Stimulated activated CD4-positive, alpha-beta T cell treated with anti-CD3 and anti-CD28 coated beads, Interleukin-15, amount 100 ng/mL, for 24 hours (primary cell): ENCODE measurements at regions not wholly inside any gene's neighbourhood (a gene's known extent, or its start where the extent isn't known, plus 50 kb on each side); places are given as distances from the start of the nearest gene placed in this dataset.
"Not testable (repeated sequence)": the region's sequence is repeated elsewhere in the genome, so short reads cannot be mapped to it uniquely, and the experiment has no call there.

Experiments used
- DNase-seq: peaks from one replicate; pipeline ENCODE4 v3.0.0-alpha.2; 2020

- DNase-seq, result not testable (repeated sequence)
These were observed 648.1 kb upstream of the RAG2 start for GRCh38 chr11:37246092-37246491.

DNA sequence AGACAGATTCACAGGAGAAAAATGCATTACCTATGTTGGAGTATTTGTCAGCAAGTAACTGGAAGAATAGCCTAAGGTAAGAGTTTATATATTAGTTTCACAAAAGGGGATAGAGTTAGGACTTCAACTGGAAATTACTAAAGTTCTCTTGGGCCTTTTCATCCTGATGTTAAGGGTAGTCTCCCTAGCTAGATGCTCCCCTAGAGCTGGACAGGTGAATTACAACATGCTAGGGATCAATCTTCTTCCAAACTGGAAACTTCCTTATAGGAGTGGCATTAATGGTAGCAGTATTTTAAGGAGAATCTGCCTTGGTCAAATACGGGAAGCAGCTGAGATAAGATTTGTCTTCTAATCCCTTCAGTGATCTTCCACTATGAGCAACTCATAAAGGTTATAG lies 632.8 kb upstream of the RAG2 start:
- no peak for DNase-seq

- DNase-seq, result no peak
These were observed 625.9 kb upstream of the RAG2 start for GRCh38 chr11:37223962-37224361.

- no peak for DNase-seq
These were observed 605.0 kb upstream of the RAG2 start for GRCh38 chr11:37203006-37203405.

- no peak for DNase-seq
These were observed 601.0 kb upstream of the RAG2 start for GRCh38 chr11:37199082-37199481.

- DNase-seq, result no peak
These were observed 586.3 kb upstream of the RAG2 start for GRCh38 chr11:37184326-37184725.

- no peak for DNase-seq
These were observed 584.0 kb upstream of the RAG2 start for GRCh38 chr11:37182031-37182430.

DNA sequence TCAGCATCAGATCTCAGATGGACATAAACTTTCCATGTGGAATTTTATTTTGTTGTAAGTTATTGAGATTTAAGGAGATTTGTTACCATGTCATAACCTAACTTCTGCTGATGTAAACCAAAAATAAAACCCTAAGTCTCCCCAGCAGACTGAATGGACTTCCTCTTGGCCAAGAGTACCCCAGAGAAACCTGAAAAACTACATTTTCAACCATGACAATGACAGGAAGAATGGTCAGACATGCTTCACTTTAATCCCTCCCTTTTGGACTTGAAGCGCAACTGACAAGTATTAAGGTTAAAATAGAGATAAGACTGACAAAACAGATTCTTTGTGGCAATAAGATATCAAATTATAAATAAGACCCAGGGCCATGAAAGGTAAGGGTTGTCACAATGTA lies 579.7 kb upstream of the RAG2 start:
- no peak for DNase-seq

- DNase-seq, result no peak
These were observed 573.4 kb upstream of the RAG2 start for GRCh38 chr11:37171451-37171850.

- no peak for DNase-seq
These were observed 572.3 kb upstream of the RAG2 start for GRCh38 chr11:37170311-37170710.

DNA sequence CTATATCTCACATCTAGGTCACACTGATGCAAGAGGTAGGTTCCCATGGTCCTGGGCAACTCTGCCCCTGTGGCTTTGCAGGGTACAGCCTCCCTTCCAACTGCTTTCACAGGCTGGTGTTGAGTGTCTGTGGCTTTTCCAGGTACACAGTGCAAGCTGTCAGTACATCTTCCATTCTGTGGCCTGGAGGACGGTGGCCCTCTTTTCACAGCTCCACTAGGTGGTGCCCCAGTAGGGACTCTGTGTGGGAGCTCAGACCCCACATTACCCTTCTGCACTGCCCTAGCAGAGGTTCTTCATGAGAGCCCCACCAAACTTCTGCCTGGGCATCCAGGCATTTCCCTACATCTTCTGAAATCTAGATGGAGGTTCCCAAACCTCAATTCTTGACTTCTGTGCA lies 547.4 kb upstream of the RAG2 start:
- not testable (repeated sequence) for DNase-seq

DNA sequence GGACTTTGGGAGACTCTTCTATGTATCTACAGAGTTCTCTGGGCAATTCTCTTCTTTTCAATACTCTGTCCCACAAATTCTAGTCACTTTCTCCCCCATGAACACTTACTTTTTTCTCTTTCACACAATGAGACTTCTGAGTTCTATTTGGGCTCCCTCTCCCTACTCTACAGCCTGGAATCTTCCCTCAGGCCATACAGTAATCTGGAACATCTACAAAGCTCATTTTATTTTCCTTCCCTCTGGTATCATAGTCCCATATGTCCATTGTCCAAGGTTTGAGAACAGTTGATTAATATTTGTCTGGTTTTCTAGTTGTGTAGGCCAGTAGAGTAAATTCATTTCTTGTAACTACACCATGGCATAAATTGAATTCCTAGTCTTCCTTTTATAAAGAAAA lies 544.6 kb upstream of the RAG2 start:
- DNase-seq, result no peak

GRCh38 chr11:37141707-37142106 lies 543.7 kb upstream of the RAG2 start:
- no peak for DNase-seq

DNA sequence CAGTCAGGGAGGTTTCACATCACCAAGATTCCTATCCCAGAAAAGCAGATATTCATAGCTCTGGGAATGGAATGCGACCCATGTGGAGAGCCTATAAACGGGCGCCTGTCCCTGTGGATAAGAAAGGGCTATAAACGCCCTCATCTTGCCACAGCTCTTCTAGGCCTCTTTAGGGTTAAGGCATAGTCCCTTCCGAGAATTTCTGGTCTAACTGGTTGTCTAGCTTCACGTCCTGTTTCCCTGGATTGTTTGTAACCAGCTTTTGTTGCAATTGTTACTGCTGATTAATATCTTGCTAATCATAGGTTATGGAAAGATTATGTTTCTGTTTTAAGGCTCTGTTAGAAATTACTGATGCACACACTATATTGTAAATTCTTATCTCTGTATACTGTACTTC lies 537.6 kb upstream of the RAG2 start:
- not testable (repeated sequence) for DNase-seq

- no peak for DNase-seq
These were observed 536.6 kb upstream of the RAG2 start for GRCh38 chr11:37134637-37135036.

DNA sequence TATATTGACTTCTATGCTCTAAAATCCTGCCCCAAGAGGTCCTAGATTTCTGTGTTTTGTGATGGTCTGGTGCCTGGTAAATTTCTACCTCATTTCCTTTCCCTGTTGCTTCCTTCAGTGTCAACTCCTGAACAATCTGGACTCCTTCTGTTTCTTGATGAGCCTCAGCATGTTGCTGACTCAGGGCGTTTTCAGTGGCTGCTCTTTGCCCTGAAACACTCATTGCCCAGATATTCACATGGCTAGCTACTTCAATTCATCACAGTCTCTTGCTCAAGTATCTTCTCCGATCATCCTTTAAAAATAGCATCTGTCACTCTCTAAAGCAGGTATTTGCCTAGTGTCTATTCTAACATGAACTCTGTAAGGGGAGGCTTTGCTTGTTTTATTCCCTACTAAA lies 526.3 kb upstream of the RAG2 start:
- DNase-seq, result no peak

GRCh38 chr11:37115963-37116362 lies 517.9 kb upstream of the RAG2 start:
- no peak for DNase-seq

DNA sequence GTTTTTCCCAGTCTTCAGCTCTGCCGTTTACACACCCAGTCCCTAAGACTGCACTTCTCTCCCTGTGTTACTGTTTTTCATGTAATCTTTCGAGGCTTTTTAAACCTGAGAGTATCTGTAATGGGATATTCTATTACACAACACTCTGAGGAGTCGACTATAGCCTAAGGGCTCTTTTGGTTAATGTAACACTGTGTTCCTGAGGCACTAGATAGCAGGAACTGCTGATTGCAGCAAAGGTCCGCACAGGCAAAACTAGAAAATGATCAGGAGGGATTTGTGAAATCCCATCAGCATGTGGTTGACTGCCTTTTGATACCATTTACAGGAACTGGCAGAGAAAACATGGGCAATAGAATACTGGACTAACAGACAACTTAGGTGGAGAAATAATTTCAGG lies 512.3 kb upstream of the RAG2 start:
- DNase-seq, result no peak

DNA sequence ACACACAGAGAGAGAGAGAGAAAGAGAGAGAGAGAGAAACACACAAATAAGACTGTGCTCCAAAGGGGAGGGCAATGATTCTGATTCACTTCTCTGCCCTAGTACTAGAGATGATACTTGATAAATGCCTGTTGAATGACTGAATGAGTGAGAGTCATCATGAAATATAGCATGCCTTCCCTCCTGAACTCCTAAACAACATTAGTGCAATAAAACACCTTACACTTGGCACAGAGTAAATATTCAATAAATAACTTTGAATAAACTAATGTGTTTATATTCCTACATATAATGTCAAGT lies 511.2 kb upstream of the RAG2 start:
- DNase-seq, result no peak

DNA sequence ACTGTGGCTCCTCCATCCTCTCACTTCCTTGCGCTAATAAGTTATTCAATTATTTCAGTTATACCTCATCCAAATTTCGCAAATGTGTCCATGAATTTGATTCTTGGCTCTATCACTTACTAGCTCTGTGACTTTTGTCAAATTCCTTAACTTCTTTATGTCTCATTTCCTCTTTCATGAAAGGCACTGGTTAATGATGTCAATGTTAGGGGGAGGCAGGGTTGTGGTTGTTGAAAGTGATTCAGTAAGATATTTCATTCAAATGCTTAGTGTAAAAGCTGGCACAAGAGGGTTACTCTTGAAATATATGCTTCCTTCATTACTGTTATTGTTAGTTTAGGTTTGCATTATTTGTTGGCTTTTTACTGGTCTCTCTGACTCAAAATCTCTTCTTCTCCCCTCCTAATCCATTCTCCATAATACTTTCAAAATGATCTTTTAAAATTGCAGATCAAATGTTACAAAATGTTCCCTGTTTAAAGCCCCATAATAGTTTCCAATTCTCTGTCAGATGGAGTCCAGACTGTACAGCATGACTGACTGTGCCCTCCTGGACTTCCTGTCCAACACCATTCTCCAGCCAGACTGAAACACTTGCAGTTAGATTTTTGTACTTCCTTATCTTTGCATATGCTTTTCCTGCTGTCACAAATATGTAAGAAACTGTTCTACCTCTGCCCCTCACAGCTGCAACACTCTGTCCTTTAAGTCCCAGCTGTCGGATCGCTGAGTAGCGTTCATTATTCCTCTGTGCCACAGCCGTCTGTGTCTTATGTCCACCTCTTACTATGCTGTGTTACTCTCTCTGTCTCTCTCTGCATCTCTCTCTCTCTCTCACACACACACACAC lies 510.6 kb upstream of the RAG2 start:
- no peak for DNase-seq

DNA sequence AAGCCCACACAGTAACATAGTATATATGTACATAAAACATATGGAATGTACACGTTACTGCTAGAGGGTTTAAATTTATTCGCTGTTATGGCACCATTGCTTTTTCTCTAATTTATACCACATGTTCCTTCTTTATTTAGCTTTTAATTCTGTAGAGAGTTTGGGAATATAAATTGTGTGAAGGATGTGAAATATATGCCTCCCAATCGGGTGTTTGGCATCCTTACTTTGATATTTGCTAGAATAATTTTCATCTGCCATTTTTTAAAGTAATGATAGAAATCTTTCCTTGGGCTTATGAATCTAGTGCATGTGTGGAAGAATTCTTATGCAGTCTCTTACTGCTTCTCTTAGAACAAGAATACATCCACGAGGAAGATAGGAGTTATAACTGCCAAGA lies 509.8 kb upstream of the RAG2 start:
- DNase-seq, result no peak

GRCh38 chr11:37107415-37107814 lies 509.4 kb upstream of the RAG2 start:
- DNase-seq, result no peak

DNA sequence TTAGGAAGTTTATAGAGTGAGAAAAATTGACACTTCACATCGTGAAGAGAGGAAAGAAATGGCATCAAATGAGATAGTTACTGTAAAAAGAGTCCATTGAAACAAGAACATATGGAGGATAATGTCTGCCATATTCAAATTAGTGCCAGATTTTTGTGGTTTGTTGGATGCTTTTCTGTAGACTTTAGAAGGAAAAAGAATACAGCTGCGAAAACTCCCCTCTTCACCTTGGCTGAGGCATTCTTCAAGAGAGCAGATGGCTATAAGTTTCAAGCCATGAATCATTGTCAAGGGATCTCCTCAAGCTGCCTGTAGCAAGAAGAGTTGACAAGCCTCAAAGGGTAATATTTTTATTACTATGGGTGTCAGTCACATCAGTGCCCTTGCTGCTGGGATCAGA lies 507.4 kb upstream of the RAG2 start:
- DNase-seq, result no peak

GRCh38 chr11:37104380-37104779 lies 506.3 kb upstream of the RAG2 start:
- no peak for DNase-seq

GRCh38 chr11:37100008-37100407 lies 502.0 kb upstream of the RAG2 start:
- no peak for DNase-seq

DNA sequence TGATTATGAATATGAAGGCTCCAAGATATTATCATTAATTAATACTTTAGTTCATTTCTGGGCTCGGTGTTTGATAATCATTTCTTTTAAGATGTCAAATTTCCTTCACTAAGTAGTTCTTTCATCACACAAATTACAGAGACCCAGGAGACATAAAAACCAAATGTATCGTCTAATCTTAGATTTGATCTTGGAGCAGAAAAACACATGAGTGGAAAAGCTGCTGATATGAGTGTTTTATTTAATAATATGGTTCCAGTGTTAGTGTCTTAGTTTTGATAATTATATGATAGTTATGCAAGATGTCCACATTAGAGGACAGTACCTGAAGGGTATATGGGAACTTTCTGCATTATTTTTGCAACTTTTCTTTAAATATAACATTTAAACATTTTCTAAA lies 494.5 kb upstream of the RAG2 start:
- no peak for DNase-seq
